ENCODE measurements at regions not wholly inside any gene's neighbourhood (a gene's known extent, or its start where the extent isn't known, plus 50 kb on each side); places are given as distances from the start of the nearest gene placed in this dataset.

DNA sequence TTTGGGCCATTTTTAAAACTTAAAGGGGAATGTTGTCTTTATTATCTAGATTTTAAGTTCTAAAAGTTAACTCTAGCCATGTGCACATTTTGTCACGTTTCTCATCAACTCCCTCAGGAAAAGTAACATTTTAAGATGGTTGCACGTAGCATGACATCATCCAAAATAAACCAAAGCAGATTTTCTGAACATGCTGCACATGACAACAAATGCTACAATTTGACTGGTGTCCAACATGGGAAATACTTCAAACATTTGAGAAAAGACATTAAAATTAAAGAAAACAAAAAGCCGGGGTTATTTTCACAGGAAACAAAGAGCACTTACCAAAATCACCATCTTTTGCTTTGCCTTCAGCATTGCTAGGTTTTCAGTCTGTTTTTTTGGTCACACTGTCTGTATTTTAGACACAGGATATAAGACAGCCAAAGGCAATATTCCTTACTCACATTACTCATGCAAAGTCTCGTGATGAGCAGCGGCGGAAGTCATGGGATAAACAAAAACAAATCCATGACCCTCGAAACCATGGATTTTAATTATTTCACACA, 51.3 kb upstream of the RND3 start:
- CTCF ChIA-PET (ENCODE audit: partially characterized antibody): no interaction called here
- no peak overlapping the region for H3K4me3 ChIP-seq (ENCODE audit: low read length in 2 of 2)
- H3K27ac ChIP-seq (ENCODE audit: low read depth, low read length): no peak overlapping the region
- H3K9me3 ChIP-seq (ENCODE audit: control insufficient read depth in 1 of 2, low read length in 2 of 2): no peaks in the 10 kb centered on the region
- Mint-ChIP-seq H3K27ac (no peak overlapping the region), H3K4me1 (no peaks in the 10 kb centered on the region), H3K9me3 (peaks cover 0 to 3% (median 0%) of the 10 kb centered on the region in 8 donors), H3K36me3 (no peaks in the 10 kb centered on the region), H3K4me3 (no peak overlapping the region), H3K27me3 (no peaks in the 10 kb centered on the region)
- no peaks in the 10 kb centered on the region for H3K4me1 ChIP-seq (ENCODE audit: insufficient read depth, low read length)
- POLR2A ChIA-PET (ENCODE audit: partially characterized antibody): no interaction called here
- H3K36me3 ChIP-seq (ENCODE audit: insufficient read depth, low read length): no peaks in the 10 kb centered on the region
- H3K27me3 ChIP-seq (ENCODE audit: insufficient read depth, low read length): no peaks in the 10 kb centered on the region
- DNase-seq: no peak
- intact Hi-C loops (cut with micrococcal nuclease): no loop called here

Data from CD4-positive, alpha-beta memory T cell (primary cell).